ENCODE measurements at regions not wholly inside any gene's neighbourhood (a gene's known extent, or its start where the extent isn't known, plus 50 kb on each side); places are given as distances from the start of the nearest gene placed in this dataset.

DNA sequence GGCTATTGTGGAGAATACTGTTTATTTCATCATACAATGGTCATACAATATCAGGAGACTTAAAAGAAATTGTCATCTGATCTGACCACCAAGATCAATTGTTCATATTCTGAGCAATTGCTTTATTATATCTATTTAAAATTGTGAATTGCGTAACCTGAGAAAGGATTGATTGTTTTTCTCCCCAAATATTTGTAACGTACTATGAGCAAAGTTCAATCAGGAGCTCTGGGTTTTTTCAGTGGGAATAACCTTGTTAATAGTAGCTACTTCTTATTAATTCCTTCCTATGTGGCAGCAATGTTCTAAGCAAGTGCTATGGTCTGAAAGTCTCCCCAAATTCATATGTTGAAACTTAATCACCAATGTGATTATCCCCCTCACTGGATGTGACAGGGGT lies 323.1 kb downstream of the ZPLD1 start:
- DNase-seq, result no peak

- DNase-seq, result no peak
Observed at GRCh38 chr3:102761766-102762165, 327.0 kb downstream of the ZPLD1 start.

GRCh38 chr3:102790747-102791325 lies 356.0 kb downstream of the ZPLD1 start:
- no peak for DNase-seq

- DNase-seq, result no peak
Observed at GRCh38 chr3:102791641-102792589, 357.1 kb downstream of the ZPLD1 start.

GRCh38 chr3:102796804-102797203 lies 362.0 kb downstream of the ZPLD1 start:
- DNase-seq, result no peak

DNA sequence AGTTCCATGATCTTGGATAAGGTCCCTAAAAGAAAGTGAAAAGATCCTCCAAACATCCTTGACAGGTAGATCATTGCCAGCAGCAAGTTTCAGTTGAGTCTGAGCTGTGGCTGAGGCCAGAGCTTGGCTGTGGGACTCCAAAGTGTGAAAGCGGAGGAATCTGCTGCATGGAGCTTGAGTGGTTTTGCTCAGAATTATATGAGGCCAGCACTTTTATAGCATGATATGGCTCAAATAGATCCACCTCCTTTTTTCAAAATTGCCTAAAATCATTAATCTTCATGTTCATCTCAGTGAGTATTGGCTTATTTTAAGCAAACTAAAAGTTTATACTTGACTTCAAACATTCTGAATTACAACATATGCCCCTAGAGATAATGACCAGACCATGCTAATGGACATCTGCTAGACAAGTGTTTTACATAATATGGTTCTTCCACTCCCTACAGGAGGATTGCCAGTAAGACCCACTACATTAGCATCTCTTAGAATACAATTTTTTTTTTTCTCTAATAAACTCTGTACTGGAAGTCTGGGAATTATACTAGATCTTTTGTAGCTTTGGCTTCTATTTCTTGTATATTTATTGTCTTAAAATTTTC lies 368.1 kb downstream of the ZPLD1 start:
- DNase-seq, result no peak

GRCh38 chr3:102810937-102811336 lies 376.1 kb downstream of the ZPLD1 start:
- no peak for DNase-seq

DNA sequence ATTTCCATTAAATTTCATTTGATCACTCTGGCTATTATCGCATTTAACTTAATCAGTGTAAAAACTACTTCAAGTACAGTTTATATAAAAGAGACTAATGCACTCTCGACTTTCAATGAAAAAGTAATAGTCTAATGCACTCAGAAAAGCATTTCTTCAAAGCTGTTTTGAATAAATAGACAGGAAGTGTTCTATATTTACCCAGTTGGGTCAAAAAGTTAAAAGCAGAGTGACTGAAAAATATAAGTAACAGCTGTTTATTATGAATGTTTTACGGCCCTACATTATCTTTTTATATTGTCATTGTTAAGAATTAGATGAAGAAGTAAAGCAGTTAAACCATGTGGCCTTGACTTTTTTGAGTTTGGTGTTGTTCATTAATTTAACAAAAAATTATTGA lies 391.8 kb downstream of the ZPLD1 start:
- no peak for DNase-seq

GRCh38 chr3:102827386-102827785 lies 392.6 kb downstream of the ZPLD1 start:
- DNase-seq, result no peak

- DNase-seq, result no peak
Observed at GRCh38 chr3:102830415-102830814, 395.6 kb downstream of the ZPLD1 start.

DNA sequence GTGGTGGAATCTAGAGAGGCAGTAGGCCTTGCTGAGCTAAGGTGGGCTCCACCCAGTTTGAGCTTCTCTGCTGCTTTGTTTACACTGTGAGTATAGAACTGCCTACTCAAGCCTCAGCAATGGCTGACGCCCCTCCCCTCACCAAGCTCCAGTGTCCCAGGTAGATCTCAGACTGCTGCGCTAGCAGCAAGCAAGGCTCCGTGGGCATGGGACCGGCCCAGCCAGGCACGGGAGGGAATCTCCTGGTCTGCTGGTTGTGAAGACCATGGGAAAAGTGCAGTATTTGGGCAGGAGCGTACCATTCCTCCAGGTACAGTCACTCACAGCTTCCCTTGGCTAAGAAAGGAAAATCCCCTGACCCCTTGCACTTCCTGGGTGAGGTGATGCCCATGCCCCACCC lies 407.1 kb downstream of the ZPLD1 start:
- DNase-seq, result no peak

DNA sequence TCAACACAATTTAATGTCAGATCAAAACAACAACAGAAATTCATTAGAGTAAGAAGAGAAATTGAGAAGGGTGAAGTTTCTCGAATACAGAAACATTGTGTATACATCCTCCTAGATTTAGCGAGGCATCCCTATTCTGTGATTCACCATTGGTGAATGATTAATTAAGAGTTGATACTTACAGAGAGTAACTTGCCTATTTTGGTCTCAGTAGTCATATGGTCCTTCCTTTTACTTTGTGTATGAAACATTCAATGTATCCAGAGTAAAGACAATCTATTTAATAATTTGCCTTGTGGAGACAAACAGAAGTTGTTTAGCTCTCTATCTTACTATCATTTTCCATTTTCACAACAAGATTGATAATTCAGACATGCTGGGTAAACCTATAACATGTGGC lies 432.0 kb downstream of the ZPLD1 start:
- DNase-seq, result no peak

- no peak for DNase-seq
Observed at GRCh38 chr3:102883515-102883914, 448.7 kb downstream of the ZPLD1 start.

- no peak for DNase-seq
Observed at GRCh38 chr3:102885289-102885688, 450.5 kb downstream of the ZPLD1 start.

DNA sequence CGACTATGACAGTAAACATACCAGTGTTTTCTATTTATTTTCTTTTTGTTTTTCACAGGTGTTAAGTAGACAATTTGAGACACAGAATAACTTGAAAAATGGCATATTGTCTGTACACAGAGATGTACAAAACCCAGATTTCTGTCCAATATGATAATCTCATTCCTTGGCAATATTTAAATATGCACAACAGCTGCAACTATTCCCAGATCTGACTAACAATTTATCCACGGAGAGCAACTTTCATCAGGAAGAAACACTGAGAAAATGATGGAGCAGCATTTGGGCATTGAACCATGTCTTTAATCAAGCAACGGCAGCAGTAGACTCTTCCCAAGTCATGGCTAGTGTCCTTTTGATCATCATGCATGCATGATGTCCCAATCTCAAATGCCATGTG lies 452.6 kb downstream of the ZPLD1 start:
- DNase-seq, result no peak

- no peak for DNase-seq
Observed at GRCh38 chr3:102896851-102897621, 462.2 kb downstream of the ZPLD1 start.

GRCh38 chr3:102904629-102905028 lies 469.8 kb downstream of the ZPLD1 start:
- DNase-seq, result no peak

DNA sequence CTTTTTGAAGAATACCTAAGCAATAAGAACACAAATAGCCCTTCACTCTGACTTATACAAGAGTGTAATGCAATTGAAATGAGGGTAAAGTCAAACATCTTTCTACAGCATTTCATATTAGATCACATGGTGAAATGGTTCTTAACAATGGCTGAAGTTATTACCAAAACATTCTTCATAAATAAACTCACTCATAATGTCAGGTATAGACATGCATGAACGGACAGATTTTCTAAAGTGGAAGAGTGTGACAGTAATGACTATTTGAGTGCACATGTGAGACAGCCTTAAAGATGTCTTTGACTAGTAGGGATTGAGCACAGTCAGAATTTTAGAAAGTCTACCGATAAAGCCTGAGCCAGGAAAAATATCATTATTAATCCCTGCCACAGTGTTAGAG lies 471.0 kb downstream of the ZPLD1 start:
- no peak for DNase-seq

DNA sequence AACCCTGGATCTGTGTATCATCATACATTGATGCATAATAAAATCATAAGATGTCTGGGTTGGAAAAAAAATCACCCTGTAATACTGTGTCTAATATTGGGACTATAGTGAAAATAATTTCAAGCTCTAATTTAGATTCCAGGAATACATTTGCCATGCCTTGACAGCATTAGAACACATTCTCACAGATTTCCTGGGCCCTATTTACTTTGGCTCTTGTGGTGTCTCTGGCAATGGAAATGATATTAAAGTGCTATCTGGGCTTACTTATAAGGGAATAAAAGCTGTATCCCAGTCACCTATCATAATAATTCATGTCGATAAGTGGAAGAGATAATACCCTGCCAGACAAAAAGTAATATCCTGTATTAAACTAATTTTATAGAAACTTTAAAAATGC lies 472.0 kb downstream of the ZPLD1 start:
- DNase-seq, result no peak

DNA sequence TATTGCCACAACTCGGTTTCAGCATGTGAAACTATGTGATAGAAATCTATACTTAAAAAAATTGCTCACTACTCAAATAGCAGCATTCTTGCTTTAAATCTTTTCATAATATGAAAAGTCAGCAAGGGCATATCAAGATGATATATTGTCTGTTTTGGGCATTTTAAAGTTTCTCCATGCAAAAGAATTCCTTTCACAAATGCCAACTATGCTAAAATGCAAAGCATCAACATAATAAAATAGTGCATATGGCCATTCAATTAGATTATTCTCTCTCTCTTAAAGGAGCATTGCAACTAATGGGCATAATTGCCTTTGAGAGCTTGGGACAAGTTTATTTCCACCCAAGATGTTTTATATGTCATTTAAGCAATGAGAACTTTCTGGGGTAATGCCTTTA lies 475.1 kb downstream of the ZPLD1 start:
- no peak for DNase-seq

- DNase-seq, result no peak
Observed at GRCh38 chr3:102916532-102916931, 481.7 kb downstream of the ZPLD1 start.

GRCh38 chr3:102926618-102927017 lies 491.8 kb downstream of the ZPLD1 start:
- no peak for DNase-seq

DNA sequence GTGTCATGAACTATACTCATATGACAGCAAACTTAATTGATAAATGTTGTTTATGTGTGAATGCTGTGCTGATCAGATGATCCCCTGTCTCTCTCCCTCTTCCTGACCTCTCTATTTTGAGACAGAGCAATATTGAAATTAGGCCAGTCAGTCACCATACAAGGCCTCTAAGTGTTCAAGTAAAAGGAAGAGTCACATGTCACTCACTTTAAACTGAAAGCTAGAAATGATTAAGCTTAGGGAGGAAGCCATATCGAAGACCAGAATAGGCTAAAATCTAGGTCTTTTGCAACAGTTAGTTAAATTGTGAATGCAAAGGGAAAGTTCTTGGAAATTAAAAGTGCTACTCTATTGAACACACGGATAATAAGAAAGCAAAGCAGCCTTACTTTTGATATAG lies 498.6 kb downstream of the ZPLD1 start:
- no peak for DNase-seq
